Limb (tissue), 2 donors: ENCODE measurements at regions not wholly inside any gene's neighbourhood (a gene's known extent, or its start where the extent isn't known, plus 50 kb on each side); places are given as distances from the start of the nearest gene placed in this dataset.
"Not testable (repeated sequence)": the region's sequence is repeated elsewhere in the genome, so short reads cannot be mapped to it uniquely, and the experiment has no call there.

Experiments used
- DNase-seq, 2 donors: peaks; one replicate each; pipeline ENCODE4 v3.0.0-alpha.2; 2016; ENCODE audit errors: extremely low spot score in 2 of 2

DNA sequence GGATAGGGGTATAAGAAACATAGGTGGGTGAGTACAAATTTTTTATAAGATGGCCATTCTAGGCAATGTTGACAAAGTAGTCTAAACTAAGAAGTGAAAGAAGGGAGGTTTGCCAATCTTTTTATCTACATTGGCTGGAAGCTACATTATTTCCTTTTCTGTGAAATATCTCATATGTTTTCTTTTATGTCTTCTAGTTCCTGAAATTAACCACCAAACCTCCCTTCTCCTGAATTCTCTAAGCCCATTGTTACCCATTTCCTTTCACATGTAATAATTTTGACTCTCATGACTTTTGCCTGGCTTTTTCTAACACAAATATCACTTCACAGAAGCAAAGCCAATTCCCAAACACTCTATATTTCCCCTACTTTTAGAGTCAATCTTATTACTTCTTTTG lies 496.2 kb upstream of the JAG1 start:
- no peak for DNase-seq

DNA sequence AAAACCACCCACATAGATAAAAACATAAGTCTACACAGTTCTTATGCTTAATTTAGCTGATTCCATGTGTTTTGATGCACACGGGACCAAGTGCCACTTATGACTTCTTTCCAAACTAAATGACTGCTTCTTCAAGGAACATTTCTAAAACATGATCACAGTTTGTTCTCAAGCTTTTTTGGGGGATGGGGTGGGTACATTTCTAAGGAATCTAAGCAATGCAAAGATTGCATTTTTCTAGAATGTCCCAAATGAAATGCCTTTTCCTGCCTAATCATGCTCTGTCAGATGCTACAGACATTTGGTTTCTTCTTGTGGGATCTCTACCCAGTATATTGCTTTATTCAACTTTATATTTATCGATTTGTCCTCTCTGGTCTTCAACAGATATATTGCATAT lies 496.8 kb upstream of the JAG1 start:
- DNase-seq: no peak

DNA sequence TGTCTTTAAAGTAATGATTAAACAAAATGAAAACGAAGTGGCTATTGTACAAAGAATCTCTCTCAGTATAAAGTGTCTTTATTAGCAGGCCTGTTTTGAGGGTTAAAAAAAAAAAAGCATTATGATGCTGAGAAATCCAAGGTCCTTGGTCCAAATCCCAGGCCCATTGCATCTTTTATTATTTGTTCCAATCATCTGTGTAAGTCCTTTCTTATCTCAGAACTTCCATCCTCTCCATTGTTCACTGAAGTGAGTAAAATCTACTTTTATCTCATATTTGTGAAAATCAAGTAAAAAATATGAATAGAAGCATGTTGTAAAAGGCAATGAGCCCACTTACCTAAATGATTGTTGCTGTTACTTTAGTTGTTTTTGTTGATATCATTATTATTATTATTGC lies 499.1 kb upstream of the JAG1 start:
- no peak for DNase-seq

DNA sequence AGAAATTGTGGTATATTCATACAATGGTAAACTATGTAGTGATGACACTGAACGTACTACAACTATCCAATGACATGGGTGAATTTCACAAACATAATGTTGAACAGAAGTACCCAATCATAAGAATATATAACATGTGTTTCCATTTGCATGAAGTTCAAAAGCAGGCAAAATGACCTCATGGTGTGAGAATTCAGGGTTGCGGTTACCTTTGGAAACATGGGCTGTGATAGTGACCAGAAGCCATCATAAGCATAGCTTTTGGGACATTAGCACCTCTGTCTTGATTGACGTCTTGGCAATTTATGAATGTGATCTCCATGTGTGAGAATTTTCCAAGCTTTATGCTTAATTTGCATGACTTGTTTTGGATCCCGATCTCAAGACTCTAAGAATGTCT lies 500.1 kb upstream of the JAG1 start:
- DNase-seq: no peak

DNA sequence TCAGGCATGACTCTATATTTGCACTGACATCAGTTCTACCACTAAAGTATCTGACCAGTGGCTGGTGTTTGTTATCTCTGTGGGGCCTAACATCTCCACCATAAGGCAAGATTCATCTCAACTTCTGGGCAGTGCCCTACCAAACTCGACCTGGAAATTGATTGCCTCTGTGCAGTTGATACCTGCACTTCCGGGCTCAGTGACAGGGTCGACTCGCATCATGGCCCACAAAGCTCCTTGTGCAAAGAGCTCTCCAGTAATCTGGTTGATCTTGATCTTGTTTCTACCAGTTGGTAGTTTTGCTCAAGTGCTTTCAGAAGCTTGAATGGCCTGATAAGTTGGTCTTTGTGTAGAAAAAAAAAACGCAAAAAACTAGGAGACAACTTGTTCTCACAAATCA lies 501.1 kb upstream of the JAG1 start:
- DNase-seq: no peak

DNA sequence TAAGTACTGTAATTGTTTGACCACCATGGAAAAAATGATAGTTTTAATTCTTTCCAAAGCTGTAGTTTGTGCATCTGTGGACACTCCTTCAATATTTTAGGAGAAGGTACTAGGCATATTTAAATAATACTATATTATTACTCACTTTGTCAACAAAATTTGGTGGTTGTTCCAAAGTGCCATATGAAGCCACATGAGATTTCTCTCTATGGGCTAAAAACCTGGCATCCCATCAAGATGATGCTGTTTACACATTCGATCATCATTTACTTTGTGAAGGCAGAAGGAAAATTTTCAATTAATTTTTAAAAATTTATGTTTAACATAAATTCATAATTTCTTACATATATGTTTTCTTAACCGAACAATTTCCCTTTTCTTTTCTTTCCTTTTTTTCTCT lies 502.6 kb upstream of the JAG1 start:
- DNase-seq: no peak

DNA sequence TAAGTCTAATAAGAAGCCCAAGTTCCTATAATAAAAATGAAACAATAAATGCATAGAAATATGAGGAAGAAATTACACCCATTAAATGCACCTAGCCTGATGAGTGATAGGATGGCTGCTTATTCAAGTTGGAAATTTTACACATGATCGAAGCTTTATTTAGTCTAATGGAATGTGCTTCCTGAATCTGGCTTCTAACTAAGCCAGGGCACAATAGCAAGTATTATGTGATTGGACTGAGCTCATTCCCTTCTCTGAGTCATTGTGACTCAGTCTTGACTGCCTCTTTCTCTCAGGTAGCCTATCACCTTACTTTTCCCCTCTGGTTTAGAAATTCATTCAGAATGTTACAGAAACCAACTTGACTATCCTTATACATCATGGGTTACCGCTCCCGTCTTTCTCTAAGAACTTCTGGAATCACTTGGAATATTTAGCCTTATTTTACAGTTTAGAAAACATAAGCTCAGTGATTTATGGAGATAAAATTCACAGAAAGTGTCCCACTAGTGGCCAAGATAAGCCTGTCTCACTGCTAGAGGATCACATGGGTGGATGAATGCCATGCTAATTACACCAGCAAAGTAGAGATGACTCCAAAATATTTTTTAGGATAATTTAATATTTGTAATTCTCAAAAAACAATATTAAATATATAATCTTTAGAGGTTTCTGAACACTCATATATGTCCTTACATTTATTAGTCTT lies 505.3 kb upstream of the JAG1 start:
- no peak for DNase-seq

DNA sequence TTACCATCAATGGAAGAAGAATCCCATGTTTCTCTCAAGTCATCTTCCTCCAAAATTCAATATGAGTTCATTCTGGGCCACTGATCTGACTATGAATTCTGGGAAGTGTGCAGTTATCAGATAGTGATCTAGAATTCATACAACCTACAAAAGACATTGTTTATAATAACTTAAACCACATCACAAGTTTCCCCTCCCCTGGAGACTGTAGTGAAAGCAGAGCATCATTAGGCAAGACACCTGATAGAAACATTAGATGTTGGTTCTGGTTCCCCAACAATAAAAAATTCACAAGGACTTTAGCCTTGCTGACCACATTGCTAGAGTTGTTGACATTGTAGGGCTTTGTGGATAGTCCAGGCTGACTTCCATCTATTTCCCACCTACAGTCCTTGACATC lies 506.4 kb upstream of the JAG1 start:
- DNase-seq: no peak

DNA sequence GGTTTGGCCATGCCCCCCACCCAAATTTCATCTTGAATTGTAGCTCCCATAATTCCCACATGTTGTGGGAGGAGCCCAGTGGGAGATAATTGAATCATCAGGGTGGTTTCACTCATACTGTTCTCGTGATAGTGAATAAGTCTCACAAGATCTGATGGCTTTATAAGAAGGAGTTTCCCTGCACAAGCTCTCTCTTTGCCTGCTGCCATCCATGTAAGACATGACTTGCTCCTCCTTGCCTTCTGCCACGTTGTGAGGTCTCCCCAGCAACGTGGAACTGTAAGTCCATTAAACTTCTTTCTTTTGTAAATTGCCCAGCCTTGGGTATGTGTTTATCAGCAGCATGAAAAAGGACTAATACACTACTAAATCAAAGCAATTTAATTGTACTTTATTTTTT lies 507.3 kb upstream of the JAG1 start:
- DNase-seq: not testable (repeated sequence)

DNA sequence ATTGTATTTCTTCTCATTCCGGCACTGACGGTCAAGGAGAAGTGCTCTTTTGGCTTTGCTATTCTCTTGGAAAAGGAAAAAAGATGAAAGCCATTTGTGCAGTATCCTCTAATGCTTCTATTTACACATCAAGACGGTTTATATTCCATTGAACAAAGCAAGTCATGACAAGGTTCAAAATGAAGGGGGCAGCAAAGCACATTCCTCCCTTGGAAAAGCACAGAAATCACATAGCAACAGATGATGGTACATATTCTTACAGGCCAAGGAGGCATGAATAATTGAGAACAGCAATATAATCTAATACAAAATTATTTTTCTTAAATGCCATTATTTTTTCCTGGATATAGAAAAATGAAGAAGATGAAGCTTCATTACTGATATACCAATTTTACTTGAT lies 508.2 kb upstream of the JAG1 start:
- DNase-seq: no peak

DNA sequence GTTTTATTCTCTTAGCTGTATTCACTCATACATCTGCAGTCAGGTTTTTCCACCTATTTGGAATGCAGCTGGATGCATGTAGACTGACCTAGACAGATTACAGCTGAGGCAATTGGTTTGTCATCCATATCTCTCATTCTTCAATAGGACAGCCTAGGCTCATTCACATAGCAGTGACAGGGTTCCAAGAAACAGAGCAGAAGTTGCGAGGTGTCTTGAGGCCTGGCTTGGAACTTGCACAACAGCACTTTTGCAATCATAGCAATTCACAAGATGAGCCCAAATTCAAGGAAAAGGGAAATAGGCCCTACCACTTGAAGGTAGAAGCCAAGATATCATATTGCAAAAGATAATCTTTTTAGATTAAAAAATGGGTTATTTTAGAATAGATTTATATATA lies 508.9 kb upstream of the JAG1 start:
- no peak for DNase-seq

DNA sequence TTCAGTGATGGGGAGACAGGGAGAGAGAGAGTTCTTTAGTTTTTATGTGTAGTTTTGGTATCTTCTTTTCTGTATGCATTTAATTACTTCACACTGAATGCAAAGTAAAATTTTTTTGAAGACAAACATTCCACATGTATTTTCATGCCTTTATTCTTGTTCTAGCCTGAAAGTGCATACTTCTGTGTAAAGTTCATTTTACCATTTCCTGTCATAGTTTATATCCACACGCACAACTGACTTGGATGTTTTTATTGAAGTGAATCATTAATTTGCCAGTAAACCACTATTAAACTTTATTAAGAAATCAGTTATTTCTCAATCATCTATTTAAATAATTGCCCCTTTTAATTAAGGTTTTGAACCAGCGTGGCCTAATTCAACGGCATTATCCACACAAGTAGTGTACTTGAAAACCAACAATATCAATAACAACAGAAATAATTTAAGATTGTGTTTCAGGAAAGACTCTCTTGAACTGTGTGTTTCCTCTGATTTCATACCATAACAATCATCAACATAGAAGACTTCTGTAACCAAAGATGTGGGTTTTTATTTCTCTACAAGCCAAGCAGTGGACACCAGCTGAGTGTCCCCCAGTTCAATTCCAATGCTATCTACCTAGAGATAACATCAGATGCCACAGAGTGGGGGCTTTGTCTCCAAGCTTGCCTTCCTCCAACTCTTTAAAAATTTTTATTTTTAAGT lies 512.7 kb upstream of the JAG1 start:
- DNase-seq: no peak

DNA sequence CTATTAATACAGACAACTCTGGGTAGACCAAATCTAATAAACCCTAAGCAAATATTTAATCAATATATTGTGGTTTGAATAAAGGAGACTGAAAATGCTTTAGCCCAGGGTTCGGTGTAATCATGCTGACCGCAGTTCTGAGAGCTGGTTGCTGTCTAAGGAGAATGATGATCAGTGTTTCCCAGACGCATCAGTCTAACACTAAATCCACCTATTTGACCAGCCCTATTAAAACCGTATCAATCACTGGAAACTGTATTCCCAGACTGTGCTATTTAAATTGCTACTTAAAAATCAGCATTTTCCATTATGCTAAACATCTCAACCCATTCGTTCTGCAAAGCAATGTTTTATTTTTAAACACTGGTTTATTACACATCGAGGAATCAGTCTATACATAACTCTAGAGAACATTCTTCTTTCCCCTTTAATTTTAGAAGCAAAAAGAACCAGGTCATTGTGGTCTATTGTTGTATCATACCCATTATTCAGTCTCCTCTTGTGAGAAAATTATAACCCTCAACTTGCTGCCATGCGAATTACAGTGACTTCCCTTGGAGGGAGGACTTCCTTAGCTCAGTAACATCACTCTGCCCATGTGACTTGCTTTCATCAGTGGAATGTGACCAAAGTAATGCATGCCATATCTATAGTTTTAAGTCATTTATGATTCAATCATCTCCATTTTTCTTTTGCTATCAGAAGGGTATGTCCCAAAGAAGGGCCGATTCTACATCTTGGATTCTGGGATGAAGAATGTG lies 515.2 kb upstream of the JAG1 start:
- no peak for DNase-seq

DNA sequence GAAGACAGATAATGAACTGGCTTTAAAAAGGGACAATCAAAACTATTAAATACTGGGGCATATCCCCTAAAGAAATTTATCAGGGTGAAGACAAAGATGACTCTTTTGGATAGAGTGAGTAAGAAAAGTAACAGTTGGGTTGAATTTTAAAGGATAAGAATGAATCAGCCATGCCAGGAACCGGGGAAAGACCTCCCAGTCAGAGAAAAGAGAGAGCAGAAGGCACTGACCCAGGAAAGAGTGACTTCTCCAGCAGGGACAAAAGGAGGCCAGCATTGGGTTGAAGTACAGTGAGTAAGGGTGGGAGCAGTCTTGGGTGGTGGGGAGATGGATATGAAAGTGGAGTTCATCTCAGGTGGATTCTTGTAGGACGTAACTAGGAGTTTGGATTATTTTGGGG lies 516.9 kb upstream of the JAG1 start:
- DNase-seq: no peak

DNA sequence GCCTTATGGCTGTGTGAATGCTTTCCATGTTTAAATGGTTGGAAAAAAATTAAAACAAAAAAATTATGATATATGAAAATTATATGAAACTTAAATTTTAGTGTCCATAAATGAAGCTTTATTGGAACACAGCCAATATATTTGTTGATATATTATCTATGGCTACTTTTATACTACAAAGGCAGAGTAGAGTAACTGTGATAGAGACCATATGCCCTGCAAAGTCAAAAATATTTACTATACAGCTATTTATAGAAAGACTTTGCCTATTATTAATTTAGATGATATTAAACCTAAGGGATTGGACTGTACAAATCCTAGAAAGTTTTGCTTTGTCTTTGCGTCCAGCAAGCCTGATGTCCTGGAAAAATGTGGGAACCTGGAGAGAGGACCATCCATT lies 518.3 kb upstream of the JAG1 start:
- no peak for DNase-seq

DNA sequence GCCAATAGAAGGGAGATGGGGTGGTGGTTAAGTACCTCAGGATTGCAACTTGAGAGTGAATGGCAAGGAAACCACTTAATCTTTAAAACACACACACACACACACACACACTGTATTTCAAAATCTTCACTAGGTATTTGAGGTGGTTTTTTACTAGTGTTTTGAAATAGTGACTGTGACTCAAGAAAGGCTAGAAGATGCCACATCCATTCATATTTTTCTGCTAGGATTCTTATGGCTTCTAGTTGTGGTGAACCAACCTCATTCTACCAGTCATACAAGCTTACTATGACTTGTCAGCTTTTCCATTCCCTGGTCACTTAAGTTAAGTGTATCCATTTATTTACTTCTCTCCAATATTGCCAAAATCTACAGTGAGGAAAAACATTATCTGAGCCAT lies 519.4 kb upstream of the JAG1 start:
- DNase-seq: no peak

DNA sequence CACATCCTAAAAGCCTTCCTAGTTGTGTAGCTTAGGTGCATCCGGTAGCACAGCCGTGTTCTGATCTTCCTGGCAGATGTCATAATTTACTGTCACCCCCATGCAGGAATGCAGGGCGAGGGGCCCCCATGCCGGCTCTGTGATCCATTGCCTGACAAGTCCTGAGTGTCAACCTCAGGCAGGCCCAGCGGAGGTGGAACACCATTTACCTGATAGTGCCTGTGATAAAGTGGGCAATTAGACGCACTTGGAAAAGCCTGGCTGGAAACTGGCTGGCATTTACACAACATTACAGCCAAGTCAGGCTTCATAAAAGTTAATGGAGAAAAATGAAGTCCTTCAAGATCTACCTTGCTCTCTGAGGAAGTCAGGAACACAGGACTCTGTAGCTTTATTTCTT lies 521.4 kb upstream of the JAG1 start:
- DNase-seq: no peak

DNA sequence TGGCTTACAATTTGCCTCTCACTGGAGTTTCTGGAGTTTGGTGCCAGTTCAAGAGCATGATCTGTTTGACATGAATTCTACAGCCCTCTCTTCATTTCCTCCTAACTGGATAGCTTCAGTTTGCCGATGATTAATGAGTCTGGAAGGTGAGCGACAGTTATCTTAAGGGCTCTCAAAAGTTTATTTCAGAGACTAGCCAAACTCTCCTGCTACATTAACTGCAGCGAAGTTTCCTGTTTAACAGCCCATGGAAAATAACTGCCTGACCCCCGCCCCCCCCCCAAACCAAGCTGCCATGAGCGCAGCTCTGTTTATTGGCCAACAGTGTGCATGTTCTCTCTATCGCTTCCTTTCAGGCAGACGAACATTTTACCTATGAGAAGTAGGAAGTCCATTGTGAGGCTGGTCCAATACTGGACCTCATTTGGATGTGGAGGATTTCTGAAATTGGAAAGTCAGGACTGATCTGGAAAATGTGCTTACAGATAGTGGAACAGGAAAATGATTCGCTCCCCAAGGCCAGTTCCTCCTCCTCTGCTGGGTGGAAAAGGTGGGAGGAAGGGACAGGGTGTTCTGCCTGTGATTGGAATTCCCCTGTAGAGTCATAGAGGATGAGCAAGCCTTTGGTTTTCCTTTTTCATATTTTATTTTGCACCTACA lies 522.2 kb upstream of the JAG1 start:
- no peak for DNase-seq

DNA sequence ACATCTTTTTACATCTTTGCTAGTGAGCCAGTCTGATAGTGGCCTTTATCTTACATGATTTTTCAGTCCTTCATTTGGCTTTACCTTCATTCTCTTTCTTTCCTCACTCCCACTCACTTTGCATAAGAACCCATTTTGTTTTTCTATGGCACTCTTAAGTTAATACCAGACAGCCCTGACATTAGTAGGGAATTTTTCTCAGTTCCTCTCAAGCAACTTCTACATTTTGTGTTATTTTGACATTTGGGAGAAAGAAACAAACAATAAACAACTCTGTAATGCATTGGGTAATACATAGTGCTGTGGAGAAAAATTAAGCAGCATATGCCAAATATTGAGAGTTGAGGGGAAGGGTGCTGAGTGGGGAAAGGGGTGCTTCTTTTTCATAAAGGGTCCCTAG lies 524.1 kb upstream of the JAG1 start:
- no peak for DNase-seq

DNA sequence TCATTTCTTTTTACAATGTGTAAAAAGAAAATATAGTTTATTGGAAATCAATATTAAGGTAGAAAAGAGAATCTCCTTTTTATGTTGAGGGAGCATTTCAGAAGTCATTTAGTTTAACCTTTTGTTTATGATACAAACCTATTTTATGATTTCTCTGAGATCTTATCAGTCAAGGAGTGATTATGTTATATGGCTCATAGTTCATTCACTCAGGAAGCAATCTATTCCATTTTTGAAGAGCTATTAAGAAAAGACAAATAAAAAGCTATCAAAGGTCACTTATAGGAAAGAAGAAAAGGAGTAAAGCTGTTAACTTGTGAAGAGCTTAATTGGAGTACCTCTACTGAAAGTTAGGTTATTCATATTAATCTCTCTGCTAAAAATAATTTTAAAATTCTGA lies 526.6 kb upstream of the JAG1 start:
- no peak for DNase-seq

DNA sequence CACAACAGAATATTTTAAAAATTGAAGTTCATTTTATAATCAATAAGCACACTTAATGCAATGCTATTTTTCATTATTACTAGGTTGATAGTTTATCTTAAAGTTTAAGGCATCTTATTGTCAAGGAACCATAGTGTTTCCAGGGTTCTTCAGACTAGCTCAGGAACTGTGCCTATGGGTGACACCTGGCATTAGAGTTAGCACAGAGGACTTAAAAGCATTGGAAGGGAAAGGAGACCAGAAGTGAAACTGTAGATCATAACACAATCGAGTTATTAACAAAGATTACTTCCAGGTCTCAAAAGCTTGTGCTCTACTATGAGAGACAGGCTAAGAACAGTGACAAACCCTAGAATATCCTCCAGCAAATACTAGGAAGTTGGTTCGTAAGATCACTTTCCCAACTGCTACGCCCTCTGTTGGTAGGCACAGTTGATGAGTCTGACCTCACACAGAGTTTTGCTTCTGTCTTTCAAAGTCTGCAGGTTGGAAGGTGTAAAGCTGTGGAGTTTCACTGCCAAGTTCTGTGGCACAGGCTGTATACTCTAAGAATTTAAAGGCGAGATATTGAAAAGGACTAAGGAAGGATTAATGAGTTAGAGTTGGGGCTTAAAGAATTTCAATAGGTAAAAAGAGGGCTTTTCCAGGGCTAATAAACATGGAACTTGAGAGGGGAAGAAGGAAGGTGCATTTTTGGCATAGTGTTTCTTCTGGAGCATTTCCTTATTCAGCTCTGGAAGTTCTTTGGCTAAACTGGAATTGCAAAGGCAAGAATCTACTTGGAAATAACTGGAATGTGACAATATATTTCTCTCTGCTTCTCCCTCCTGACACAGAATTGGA lies 531.3 kb upstream of the JAG1 start:
- DNase-seq: peak in 1 of 2 donors; percentile 58
